NCI-H345 treated with DMSO at 0.1 percent for 48 hours (cell line): ENCODE measurements at regions not wholly inside any gene's neighbourhood (a gene's known extent, or its start where the extent isn't known, plus 50 kb on each side); places are given as distances from the start of the nearest gene placed in this dataset.
A peak's percentile ranks its signal among the peaks of the same experiment; 100 is the strongest.
"Not testable (repeated sequence)": the region's sequence is repeated elsewhere in the genome, so short reads cannot be mapped to it uniquely, and the experiment has no call there.

Experiments
- DNase-seq: peaks from one replicate; lab custom pipeline; 2025; ENCODE audit not compliant: unreplicated experiment; lab: John Stamatoyannopoulos, UW

DNA sequence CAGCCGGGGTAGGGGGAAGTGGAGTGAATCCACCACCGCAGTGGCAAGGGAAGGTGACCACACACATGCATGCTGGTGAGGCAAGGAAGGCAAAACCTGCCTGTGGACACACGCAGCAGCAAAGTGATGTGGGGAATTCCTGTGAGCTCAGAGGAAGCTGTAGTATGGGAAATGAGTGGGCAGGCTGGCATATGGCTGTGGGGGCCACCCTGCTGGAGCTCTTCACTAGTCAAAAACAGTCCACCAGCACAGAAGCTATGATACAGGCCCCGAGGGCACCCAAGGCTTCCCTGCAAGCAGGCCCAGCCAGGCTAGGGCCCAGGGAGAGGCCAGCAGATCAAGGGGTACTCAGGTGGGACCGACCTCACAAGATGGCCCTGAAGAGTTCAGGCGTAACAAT, 239.1 kb downstream of the CHM start:
- no peak for DNase-seq

DNA sequence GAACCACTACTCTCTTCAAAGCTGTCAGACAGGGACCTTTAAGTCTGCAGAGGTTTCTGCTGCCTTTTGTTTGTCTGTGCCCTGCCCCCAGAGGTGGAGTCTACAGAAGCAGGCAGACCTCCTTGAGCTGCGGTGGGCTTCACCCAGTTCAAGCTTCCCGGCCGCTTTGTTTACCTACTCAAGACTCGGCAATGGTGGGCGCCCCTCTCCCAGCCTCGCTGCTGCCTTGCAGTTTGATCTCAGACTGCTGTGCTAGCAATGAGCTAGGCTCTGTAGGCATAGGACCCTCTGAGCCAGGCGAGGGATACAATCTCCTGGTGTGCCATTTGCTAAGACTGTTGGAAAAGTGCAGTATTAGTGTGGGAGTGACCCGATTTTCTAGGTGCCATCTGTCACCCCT, 275.0 kb downstream of the CHM start:
- DNase-seq: not testable (repeated sequence)

DNA sequence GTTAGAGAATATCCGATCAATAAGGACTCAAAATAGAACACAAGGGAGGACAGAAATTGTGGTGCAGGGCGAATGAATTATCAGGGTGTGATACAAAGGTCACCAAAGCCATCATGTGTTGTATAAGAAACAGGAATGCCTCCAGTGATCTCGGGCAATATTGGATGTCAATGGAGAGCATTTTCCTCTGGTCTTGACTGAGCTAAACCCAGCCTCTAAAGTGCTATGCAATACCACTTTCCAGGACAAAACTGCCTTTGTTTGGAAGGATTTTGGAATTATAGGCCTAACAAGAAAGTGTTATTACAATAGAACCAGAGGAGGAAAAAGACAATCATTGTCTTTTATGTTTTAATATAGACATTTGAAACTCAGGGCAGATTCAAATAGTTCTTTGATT, 281.7 kb downstream of the CHM start:
- no peak for DNase-seq

DNA sequence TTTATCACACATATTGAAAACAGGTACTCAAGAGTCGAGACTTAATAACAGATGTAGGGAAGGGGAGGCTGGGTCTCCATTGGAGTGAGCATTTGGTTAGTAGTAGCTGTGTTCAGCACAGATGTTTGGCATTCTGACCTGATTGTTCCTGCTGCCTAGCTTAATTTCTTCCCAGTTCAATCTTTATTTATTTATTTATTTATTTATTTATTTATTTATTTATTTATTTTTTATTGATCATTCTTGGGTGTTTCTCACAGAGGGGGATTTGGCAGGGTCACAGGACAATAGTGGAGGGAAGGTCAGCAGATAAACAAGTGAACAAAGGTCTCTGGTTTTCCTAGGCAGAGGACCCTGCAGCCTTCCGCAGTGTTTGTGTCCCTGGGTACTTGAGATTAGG, 324.3 kb downstream of the CHM start:
- not testable (repeated sequence) for DNase-seq

DNA sequence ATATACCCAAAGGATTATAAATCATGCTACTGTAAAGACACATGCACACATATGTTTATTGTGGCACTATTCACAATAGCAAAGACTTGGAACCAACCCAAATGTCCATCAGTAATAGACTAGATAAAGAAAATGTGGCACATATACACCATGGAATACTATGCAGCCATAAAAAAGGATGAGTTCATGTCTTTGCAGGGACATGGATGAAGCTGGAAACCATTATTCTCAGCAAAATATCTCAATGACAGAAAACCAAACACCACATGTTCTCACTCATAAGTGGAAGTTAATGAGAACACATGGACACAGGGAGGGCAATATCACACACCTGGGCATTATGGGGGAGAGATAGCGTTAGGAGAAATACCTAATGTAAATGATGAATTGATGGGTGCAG, 323.8 kb upstream of the POF1B start:
- not testable (repeated sequence) for DNase-seq

DNA sequence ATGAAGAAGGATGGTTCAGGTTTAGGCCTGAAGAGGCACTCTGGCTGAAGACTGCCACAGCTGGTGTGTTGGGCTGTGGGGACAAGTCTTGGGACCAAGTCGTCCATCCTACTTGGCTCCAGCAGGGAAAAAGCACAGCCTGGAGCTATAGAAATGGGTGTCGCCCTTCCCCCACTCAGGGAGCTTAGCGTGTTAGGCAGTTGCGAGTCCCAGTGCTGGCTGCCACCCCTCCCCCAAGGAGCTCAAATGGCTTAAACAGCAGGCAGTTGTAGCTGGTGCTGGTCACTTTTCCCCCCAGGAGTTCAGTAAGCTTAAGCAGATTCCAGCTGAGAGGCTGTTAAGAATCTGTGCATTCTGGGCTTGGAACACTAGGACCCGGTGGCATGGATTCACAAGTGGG, 319.5 kb upstream of the POF1B start:
- DNase-seq: no peak

DNA sequence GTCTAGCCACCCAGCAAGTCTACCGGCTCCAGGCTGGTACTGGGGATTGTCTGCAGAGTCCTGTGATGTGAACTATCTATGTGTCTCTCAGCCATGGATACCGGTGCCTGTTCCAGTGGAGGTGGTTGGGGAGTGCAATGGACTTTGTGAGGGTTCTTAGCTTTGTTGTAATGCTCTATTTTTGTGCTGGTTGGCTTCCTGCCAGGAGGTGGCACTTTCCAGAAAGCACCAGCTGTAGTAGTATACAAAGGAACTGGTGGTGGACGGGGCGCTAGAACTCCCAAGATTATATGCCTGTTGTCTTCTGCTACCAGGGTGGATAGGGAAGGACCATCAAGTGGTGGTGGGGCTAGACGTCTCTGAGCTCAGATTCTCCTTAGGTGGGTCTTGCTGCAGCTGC, 306.4 kb upstream of the POF1B start:
- DNase-seq: no peak

DNA sequence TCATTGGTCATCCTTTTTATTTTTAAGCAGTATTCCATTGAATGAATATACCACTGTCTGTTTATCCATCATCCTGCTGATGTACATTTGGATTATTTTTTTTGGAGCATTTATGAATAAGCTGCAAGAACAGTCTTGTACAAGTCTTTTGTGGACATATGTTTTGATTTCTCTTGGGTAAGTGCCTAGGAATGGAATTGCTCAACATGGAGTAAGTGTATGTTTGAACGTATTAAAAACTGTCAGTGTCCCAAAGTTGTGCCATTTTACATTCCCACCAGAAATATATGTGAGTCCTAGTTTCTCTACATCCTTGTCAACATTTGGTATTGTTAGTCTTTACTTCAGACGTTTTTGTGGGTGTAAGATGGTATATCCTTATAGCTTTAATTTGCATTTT, 287.0 kb upstream of the POF1B start:
- no peak for DNase-seq

DNA sequence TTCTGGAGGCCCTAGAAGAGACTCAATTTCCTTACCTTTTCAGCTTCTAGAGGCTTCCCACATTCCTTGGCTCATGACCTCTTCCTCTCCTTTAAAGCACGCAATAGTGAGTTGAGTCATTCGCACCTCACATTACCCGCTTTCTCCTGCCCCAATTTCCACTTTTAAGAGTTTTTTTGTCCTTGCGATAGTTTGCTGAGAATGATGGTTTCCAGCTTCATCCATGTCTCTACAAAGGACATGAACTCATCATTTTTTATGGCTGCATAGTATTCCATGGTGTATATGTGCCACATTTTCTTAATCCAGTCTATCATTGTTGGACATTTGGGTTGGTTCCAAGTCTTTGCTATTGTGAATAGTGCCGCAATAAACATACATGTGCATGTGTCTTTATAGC, 284.5 kb upstream of the POF1B start:
- not testable (repeated sequence) for DNase-seq

DNA sequence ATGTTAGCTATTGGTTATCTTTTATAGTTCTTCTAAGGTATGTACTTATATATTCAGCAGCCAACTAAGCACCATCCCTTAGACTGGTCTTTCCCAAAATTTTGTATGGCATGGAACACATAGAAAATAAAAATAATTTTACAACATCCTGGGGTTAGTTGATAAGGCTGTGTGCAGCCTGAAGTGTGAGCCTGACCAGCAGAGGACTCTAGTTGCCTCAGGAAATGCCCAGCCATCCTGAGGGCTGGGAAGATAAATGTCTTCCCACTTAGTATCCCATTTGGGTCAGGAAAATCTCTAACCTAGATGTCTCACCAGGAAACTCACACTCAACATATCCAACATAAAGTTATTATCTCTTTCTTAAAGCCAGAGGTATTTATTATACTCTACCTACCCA, 251.4 kb upstream of the POF1B start:
- no peak for DNase-seq

DNA sequence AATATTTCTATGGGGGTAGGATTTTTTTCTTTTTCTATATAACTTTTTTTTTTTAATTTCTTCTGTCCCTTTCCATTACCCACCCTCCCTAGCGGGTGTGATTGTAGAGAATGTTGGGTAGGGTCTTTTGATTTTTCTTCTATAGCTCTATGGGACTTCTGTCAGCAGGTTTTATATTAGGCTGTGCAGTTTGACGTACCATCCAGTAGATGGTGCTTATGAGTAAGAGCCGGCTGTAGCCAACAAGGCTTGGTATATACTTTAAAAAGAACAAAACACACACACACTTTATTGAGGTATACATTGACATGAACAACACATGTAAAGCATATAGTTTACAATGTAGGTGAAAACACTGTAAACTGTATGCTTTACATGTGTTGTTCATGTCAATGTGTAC, 247.9 kb upstream of the POF1B start:
- no peak for DNase-seq

DNA sequence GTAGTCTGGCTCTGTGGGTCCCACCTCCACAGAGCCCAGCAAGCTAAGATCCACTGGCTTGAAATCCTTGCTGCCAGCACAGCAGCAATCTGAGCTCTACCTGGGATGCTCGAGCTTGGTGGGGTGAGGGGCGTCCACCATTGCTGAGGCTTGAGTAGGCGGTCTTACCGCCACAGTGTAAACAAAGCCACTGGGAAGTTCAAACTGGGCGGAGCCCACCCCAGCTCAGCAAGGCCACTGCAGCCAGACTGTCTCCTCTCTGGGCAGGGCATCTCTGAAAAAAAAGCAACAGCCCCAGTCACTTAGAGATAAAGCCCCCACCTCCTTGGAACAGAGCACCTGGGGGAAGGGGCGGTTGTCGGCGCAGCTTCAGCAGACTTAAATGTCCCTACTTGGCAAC, 243.2 kb upstream of the POF1B start:
- DNase-seq: no peak

DNA sequence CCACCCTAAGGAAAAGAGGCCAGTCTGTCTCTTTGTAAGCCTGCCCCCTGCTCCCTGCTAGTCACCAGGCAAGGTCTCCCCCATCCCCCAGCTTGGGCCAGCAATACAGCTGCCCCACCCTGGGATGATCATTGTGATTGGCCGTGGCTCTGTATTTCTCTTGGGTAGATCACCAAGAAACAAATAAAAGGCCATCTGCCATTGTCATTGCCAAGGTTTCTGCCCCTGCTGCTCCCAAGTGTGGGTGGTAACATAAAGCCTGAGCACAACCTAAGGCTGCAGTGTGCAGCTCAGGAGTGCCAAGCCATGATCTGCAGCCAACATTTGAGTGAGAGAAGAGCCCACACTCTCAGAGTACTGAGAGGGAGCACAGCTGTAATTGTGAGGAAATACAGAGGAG, 241.0 kb upstream of the POF1B start:
- no peak for DNase-seq

DNA sequence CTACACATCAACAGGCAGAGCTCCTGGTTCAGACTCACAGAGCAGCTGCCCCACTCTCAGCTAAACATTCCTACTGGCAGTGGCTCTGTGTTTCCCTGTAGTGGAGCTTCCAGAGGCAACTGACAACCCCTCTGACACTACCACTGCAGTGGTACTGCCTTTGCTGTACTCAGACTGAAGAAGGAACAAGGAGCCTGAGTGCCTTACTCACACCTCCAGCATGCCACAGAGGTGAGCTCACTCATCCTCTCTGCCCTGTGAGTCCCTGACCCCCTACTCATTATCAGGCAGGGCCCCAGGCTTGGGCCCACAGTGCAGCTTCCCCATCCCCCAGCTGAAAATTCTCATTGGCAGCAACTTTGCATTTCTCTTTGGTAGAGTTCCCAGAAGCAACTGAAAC, 240.5 kb upstream of the POF1B start:
- DNase-seq: no peak

DNA sequence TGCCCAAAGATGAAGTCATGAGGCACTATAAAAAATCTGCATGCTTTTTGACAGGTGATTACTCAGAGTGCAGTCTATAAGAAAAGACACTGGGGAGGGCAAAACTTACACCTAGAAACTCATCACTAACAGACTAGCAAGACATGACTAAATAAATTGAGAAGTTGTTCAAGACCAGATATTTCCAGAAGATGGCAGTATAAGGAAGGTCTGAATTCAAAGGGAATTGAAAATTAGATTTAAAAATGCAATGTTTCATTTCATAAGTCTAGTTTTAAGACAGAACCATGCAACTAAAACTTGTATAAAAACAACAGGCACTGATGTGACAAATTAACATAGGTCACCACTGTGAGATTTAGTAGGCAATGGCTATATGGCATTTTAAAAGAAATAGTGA, 232.5 kb upstream of the POF1B start:
- no peak for DNase-seq

DNA sequence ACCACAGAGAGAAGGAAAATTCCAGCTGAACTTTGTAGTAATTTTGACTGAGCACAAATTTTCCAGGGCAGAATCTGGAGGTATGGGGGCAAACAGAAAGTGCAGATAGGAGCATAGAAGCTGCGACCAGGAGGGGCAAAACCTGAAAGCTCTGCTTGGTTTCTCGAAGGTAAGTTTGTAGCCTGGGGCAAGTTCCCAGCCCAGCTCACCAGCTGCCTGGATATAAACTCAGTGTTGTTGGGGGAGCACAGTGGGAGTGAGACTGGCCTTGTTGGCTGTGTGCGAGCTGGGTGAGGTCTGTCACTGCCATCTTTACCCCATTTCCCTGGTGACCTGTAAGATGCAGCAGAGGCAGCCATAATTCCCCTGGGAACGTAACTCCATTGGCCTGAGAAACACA, 213.5 kb upstream of the POF1B start:
- DNase-seq: no peak

DNA sequence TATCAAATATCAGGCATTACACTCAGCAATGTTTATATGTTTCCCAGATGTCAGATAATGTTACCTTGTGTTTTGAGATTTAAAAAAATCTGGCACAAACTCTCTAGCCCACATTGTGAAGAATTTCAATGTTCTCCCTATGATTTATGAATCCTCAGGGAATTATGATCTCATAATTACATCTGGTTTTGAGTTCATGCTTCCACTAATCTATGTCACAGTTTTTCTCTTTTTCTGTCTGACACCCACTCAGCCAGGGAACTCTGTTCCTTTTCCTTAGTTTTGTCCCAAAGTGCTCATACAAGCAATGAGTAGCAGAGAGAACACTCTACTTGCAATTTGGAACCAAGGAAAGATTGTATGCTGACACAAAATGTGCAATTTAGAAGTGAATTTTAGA, 212.1 kb upstream of the POF1B start:
- DNase-seq: no peak

DNA sequence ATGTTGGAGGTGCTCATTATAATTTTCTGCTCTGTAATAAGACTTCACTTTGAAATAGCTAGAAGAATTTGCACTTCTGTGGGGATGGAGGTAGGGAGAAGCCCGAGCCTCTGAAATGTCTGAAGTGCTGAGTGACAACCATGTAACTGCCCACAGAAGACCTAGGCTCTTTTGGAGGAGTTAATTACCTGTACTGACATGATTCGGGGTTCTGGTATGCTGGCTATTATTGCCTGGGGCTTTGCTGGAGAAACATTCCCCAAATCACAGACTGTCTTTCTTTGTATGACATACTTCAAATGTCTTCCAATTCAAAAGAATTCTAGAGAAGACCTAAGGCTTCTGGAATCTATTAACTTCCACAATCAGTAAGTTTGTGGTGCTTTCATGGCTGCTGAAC, 211.2 kb upstream of the POF1B start:
- no peak for DNase-seq

DNA sequence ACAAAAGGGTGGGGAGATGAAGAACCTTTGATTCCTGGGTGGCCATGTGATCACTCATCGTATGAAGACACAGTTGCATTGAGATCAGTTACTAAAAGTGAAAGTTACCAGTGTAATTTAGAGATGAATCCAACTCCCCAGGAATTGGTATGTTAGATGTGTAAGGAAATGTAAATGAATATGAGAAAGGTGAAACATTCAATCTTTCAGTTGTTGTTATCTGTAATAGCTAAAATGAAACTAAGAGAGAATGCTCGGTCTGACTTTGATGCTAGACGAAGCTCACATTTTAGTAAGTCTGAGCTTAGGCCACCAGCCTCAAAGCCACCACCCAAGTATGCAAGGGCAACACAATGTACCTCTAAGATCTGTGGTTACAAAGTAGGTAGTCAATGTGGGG, 194.3 kb upstream of the POF1B start:
- DNase-seq: no peak

DNA sequence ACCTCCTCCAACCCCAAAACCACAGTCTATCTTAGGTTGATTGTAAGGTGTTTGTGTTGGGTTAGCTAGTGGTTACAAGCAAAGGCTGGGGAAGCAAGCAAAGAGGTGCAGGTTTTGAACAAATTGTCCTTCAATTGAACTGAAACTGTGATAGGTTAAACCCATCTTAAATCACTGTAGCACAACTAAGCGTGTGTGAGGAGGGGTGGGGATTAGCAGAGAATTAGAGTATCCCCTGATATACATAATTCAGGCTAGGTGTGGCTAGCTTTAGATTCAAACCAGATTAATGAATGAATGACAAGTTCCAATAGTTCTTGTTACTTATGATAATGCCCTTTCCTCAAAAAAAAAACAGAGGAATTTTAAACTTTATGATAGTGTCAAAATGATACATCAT, 191.0 kb upstream of the POF1B start:
- no peak for DNase-seq

DNA sequence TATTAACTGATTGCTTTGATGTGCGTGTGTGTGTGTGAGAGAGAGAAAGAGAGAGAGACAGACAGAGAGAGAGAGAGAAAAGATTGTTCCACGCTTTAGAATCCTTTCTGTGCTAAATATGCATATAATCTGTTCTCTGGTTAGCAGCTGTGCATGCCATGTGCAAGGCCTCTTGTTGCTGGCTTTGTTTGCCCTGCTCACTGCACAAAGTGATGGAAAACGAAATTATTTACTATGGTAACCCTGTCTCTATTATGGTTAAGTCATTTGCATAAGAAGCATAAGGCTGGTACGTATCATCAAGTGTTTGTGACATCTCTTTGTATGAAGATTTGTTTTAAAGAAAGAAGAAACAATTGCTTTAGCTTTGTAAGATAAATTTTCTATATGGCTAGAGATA, 190.2 kb upstream of the POF1B start:
- DNase-seq: peak; percentile 5

DNA sequence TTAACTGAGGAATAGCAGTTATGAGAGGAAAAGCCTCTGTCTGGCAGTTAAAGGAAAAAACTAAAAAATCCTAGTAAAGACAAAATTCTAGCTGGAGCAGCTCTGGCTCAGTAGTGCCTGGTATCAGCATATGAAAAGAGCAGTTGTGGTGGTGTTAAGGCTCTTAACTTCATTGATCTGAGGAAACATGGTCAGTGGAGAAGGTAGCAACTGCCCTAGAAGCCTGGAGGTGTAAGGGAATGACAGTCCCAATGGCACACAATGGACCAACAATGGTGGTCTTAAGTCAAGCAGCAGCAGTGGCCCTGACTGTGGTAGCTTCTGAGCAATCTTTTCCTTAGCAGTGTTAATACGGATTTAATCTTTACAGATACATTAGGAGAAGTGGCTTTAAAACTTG, 189.6 kb upstream of the POF1B start:
- no peak for DNase-seq

DNA sequence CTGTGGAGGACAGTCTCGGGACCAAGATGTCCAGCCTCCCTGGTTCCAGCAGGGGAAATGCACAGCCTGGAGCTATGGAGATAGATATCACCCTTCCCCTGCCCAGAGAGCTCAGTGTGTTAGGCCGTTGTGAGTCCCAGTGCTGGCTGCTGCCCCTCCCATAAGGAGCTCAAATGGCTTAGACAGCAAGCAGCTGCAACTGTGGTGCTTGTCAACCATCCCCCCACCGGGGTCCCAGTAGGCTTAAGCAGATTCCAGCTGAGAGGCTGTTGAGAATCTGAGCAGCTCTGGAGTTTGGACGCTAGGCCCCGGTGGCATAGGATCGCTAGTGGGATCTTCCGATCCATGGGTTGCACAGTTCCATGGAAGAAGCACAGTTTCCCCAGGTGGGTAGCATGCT, 181.8 kb upstream of the POF1B start:
- DNase-seq: no peak

DNA sequence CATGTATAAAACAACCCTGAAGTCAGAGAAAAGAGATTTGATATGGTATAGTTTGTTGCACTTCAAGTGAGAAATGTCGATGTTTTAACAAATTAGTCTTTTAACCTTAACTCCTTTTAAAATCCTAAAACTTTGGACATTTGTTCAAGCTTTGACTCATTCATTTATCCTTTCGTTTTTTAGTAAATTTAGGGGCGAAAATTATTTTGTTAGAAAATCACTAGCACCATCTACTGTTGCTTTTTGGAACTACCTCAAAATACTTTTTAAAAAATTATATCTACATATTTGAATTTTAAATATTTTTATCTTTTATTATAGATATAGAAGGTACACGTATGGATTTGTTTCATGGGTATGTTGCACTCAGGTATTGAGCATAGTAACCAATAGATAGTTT, 165.1 kb upstream of the POF1B start:
- no peak for DNase-seq
